Ishikawa (cell line): ENCODE measurements at regions not wholly inside any gene's neighbourhood (a gene's known extent, or its start where the extent isn't known, plus 50 kb on each side); places are given as distances from the start of the nearest gene placed in this dataset.

Source experiments
- CEBPB ChIP-seq: IDR thresholded peaks from 2 replicates; pipeline ENCODE4 v1.6.1; 2012
- CREB1 ChIP-seq: IDR thresholded peaks from 2 replicates; pipeline ENCODE4 v1.6.1; 2012; ENCODE audit warnings: low read depth
- EGR1 ChIP-seq: IDR thresholded peaks from 2 replicates; pipeline ENCODE4 v1.6.1; 2012
- EP300 ChIP-seq: IDR thresholded peaks from 2 replicates; pipeline ENCODE4 v1.6.1; 2012; ENCODE audit warnings: borderline replicate concordance
- FOXM1 ChIP-seq: IDR thresholded peaks from 2 replicates; pipeline ENCODE4 v1.6.1; 2012; ENCODE audit warnings: low read depth, borderline replicate concordance
- NFIC ChIP-seq: IDR thresholded peaks from 2 replicates; pipeline ENCODE4 v1.6.1; 2012
- RAD21 ChIP-seq: IDR thresholded peaks from 2 replicates; pipeline ENCODE4 v1.6.1; 2012; ENCODE audit warnings: low read depth
- TAF1 ChIP-seq: IDR thresholded peaks from 2 replicates; pipeline ENCODE4 v1.6.1; 2012; ENCODE audit warnings: low read depth, mild to moderate bottlenecking
- TCF12 ChIP-seq: IDR thresholded peaks from 2 replicates; pipeline ENCODE4 v1.6.1; 2012; ENCODE audit warnings: low read depth
- TEAD4 ChIP-seq: IDR thresholded peaks from 2 replicates; pipeline ENCODE4 v1.6.1; 2012
- YY1 ChIP-seq: IDR thresholded peaks from 2 replicates; pipeline ENCODE4 v1.6.1; 2012; ENCODE audit warnings: low read depth
- ZBTB7A ChIP-seq: IDR thresholded peaks from 2 replicates; pipeline ENCODE4 v1.6.1; 2012; ENCODE audit warnings: low read depth
- TF ChIP-seq, protein P1 (sequence below): IDR thresholded peaks from 2 replicates; pipeline ENCODE4 v1.6.1; 2012
- TF ChIP-seq, protein P2 (sequence below): IDR thresholded peaks from 2 replicates; pipeline ENCODE4 v1.6.1; 2012
- TF ChIP-seq, protein P3 (sequence below): IDR thresholded peaks from 2 replicates; pipeline ENCODE4 v1.6.1; 2012; ENCODE audit warnings: low read depth, mild to moderate bottlenecking

DNA sequence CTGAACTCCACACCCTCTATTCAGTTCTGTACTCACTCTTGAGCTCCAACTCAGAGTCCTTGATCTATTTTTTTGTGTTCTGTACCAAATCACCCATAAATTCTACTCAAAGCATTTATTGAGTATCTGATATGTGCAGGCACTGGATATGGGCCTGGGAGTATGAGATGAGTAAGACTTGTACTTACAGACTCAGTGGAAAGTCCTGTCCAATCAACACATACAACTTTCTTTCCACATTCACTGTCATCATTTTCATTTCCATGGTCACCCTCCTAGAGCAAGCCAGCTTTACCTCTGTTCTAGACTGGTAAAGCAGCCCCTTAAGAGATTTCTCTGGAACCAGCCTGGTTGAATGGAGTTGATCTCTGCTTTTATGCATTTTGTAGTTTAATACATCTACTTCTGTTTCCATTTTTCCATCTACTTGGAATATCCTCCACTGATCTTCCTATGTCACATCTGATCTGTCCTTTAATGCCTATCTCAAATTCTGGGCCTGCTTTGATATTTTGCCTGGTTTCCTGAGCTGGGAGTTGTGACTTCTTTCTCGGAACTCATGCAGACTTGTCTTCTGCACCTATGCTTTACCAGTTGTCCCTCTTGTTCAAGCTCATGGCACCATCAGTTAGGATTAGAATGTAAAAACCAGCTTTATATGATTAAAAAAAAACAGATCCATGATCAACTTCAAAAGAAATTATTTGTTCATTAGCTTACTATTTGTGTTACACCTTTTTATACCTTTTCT is 96.9 kb upstream of the GLS start:
- TF ChIP-seq EP300 (no peak), CEBPB (no peak), EGR1 (no peak), TCF12 (no peak), TEAD4 (no peak), NFIC (no peak), RAD21 (no peak)
- TF ChIP-seq, protein P1, sequence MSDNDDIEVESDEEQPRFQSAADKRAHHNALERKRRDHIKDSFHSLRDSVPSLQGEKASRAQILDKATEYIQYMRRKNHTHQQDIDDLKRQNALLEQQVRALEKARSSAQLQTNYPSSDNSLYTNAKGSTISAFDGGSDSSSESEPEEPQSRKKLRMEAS = no peak
- TF ChIP-seq, protein P2, sequence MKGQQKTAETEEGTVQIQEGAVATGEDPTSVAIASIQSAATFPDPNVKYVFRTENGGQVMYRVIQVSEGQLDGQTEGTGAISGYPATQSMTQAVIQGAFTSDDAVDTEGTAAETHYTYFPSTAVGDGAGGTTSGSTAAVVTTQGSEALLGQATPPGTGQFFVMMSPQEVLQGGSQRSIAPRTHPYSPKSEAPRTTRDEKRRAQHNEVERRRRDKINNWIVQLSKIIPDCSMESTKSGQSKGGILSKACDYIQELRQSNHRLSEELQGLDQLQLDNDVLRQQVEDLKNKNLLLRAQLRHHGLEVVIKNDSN = no peak

DNA sequence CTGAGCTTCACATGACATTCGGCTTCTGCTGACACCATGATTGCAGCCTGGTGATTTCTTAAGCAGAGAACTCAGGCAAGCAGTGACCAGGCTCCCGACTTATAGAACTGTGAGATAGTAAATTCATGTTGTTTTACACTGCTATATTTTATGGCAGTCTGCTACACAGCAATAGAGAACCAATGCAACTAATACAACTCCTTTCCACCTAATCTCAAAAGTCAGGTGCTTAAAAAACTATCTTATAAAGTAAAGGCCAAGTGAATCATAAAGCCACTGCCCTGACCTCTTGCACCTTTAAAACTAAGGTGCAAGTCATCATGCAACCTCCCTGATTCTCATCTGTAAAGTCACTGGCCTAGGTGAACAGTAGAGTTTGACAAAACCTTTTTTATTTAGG is 95.3 kb upstream of the GLS start:
- TF ChIP-seq CEBPB (no peak), ZBTB7A (no peak), FOXM1 (no peak), TEAD4 (no peak), EP300 (no peak), CREB1 (no peak), TAF1 (no peak), YY1 (no peak), NFIC (no peak), EGR1 (no peak), TCF12 (no peak), RAD21 (no peak)
- TF ChIP-seq, protein P2 = no peak
- TF ChIP-seq, protein P3, sequence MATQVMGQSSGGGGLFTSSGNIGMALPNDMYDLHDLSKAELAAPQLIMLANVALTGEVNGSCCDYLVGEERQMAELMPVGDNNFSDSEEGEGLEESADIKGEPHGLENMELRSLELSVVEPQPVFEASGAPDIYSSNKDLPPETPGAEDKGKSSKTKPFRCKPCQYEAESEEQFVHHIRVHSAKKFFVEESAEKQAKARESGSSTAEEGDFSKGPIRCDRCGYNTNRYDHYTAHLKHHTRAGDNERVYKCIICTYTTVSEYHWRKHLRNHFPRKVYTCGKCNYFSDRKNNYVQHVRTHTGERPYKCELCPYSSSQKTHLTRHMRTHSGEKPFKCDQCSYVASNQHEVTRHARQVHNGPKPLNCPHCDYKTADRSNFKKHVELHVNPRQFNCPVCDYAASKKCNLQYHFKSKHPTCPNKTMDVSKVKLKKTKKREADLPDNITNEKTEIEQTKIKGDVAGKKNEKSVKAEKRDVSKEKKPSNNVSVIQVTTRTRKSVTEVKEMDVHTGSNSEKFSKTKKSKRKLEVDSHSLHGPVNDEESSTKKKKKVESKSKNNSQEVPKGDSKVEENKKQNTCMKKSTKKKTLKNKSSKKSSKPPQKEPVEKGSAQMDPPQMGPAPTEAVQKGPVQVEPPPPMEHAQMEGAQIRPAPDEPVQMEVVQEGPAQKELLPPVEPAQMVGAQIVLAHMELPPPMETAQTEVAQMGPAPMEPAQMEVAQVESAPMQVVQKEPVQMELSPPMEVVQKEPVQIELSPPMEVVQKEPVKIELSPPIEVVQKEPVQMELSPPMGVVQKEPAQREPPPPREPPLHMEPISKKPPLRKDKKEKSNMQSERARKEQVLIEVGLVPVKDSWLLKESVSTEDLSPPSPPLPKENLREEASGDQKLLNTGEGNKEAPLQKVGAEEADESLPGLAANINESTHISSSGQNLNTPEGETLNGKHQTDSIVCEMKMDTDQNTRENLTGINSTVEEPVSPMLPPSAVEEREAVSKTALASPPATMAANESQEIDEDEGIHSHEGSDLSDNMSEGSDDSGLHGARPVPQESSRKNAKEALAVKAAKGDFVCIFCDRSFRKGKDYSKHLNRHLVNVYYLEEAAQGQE = no peak
- TF ChIP-seq, protein P1 = no peak

DNA sequence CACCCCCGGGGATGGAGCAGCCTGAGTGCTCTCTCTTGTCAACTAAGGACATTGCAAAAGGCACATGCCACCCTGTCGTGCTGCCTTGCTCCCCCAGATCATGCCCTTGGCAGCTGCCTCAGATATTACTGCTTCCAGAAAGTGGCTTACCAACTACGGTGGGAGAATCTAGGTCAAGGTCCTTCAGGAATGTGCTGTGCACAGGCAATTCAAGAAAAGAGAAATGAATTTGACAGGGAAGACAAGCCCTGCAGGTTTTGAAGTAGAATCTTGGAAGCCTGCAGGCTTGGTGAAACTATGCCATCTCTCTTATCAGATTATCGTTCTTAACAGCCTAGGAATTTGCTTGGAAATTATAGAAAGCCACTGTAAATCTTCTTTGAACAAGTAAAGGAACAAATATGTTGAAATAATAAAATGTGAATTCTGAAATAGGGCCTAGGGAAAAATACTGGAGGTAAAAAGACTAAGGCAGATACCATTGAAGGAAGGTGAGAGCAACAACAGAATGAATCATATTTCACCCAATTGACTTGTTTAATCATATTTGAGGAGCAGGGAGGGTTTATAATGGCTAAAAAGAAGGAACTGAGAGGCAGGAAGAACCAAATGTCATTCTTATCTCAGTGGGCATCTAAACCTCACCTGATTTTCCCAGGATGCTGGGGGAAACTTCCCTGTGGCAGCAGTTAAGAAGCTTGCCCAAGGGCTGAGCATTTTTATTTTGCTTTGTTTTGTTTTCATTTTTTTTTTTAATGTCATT is 94.0 kb upstream of the GLS start:
- TF ChIP-seq, protein P2 = no peak
- TF ChIP-seq RAD21 = no peak
- TF ChIP-seq EP300 = no peak
- no peak for TF ChIP-seq CREB1
- no peak for TF ChIP-seq TCF12
- TF ChIP-seq CEBPB = no peak
- TF ChIP-seq, protein P1 = no peak
- no peak for TF ChIP-seq NFIC
- TF ChIP-seq, protein P3 = no peak
- TF ChIP-seq YY1 = no peak
- no peak for TF ChIP-seq EGR1
- TF ChIP-seq FOXM1 = no peak
- no peak for TF ChIP-seq TAF1
- TF ChIP-seq TEAD4 = no peak
- no peak for TF ChIP-seq ZBTB7A

DNA sequence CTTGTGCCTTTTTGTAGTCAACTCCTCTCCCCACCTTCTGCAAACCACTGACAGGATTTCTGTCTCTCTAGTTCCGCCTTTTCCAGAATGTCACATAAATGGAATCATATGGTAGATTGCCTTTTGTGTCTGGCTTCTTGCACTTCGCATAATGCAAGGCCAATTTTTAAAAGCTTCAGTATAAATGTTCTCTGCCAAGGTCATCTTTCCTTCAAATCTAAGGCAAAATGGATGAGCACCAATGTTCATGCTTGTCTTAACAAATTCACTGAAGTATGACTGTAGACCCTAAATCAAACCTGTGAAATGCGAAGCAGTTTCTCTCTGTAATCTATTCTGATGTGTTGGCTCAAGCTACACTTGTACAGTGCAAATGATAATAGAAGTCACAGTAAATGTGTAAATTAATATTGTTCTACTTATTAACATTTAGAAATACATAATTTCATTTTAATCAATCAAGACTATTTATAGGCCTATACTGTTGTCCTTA is 92.8 kb upstream of the GLS start:
- TF ChIP-seq CEBPB (no peak), YY1 (no peak), TEAD4 (no peak), EGR1 (no peak), NFIC (no peak), CREB1 (no peak), RAD21 (no peak)
- TF ChIP-seq, protein P3 = no peak
- TF ChIP-seq, protein P1 = no peak
